GM23338 (cell line): ENCODE measurements at regions not wholly inside any gene's neighbourhood (a gene's known extent, or its start where the extent isn't known, plus 50 kb on each side); places are given as distances from the start of the nearest gene placed in this dataset.

ENCODE experiments used
- ATAC-seq: fragments of 200-7000 bp; cut with Tn5 transposase; 3 replicates; pipeline ENCODE4 v1.9.1; 2020
- DNase-seq: peaks from one replicate; pipeline ENCODE4 v3.0.0-alpha.2; 2015; ENCODE audit warnings: low spot score
- H2AFZ ChIP-seq: fragments of 200-600 bp; sonication (generic); 2 replicates; pipeline ENCODE4 v1.8.0; 2016; ENCODE audit warnings: antibody characterized with exemption, mild to moderate bottlenecking, moderate library complexity
- H3F3A ChIP-seq: fragments of 200-600 bp; sonication (generic); replicated peaks from 2 replicates; pipeline ENCODE4 v1.8.0; 2017; ENCODE audit warnings: antibody characterized with exemption, mixed run types, low read depth
- H3K27ac ChIP-seq: fragments of 200-600 bp; sonication (generic); 2 replicates; pipeline ENCODE4 v1.6.1; 2016; ENCODE audit warnings: low read depth
- H3K27me3 ChIP-seq: fragments of 200-600 bp; sonication (generic); 2 replicates; pipeline ENCODE4 v1.8.0; 2016; ENCODE audit warnings: mild to moderate bottlenecking, mixed run types, moderate library complexity; ENCODE audit not compliant: insufficient read depth
- H3K36me3 ChIP-seq: fragments of 200-600 bp; sonication (generic); 2 replicates; pipeline ENCODE4 v1.8.0; 2016; ENCODE audit warnings: mild to moderate bottlenecking; ENCODE audit not compliant: insufficient read depth
- H3K4me1 ChIP-seq: fragments of 200-600 bp; sonication (generic); 2 replicates; pipeline ENCODE4 v1.8.0; 2016; ENCODE audit warnings: mild to moderate bottlenecking, moderate library complexity; ENCODE audit not compliant: insufficient read depth
- H3K4me2 ChIP-seq: fragments of 200-600 bp; sonication (generic); 2 replicates; pipeline ENCODE4 v1.7.1; 2017; ENCODE audit warnings: mixed run types
- H3K4me3 ChIP-seq: fragments of 200-600 bp; sonication (generic); 2 replicates; pipeline ENCODE4 v1.6.1; 2016; ENCODE audit warnings: mixed run types
- H3K79me2 ChIP-seq: fragments of 200-600 bp; sonication (generic); replicated peaks from 2 replicates; pipeline ENCODE4 v1.8.0; 2017; ENCODE audit warnings: mild to moderate bottlenecking; ENCODE audit not compliant: insufficient read depth
- H3K9me2 ChIP-seq: fragments of 200-600 bp; sonication (generic); 2 replicates; pipeline ENCODE4 v1.8.0; 2017; ENCODE audit not compliant: insufficient read depth
- H4K20me1 ChIP-seq: fragments of 200-600 bp; sonication (generic); replicated peaks from 2 replicates; pipeline ENCODE4 v1.8.0; 2017; ENCODE audit warnings: mild to moderate bottlenecking; ENCODE audit not compliant: insufficient read depth
- H3K27ac Mint-ChIP-seq: 2 replicates; pipeline ENCODE4 v1.8.0; 2020; ENCODE audit warnings: inconsistent platforms, mild to moderate bottlenecking, moderate library complexity, mixed read lengths
- H3K27me3 Mint-ChIP-seq: 3 replicates; pipeline ENCODE4 v1.8.0; 2022; ENCODE audit warnings: low read depth, mild to moderate bottlenecking, moderate library complexity, mixed read lengths, inconsistent platforms; ENCODE audit not compliant: insufficient read depth, poor library complexity
- H3K36me3 Mint-ChIP-seq: 3 replicates; pipeline ENCODE4 v1.8.0; 2021; ENCODE audit warnings: low read depth, mild to moderate bottlenecking, inconsistent platforms, moderate library complexity, mixed read lengths
- H3K4me1 Mint-ChIP-seq: 3 replicates; pipeline ENCODE4 v1.8.0; 2020; ENCODE audit warnings: mild to moderate bottlenecking, inconsistent platforms, mixed read lengths
- H3K4me3 Mint-ChIP-seq: 3 replicates; pipeline ENCODE4 v1.8.0; 2021; ENCODE audit warnings: moderate library complexity, mild to moderate bottlenecking, inconsistent platforms, mixed read lengths
- H3K9me3 Mint-ChIP-seq: 3 replicates; pipeline ENCODE4 v1.8.0; 2020; ENCODE audit warnings: moderate library complexity, mild to moderate bottlenecking, inconsistent platforms, mixed read lengths
- ETS1 ChIP-seq: IDR thresholded peaks from 2 replicates; pipeline ENCODE4 v1.6.1; 2016; ENCODE audit warnings: antibody characterized with exemption
- EZH2 ChIP-seq: fragments of 200-600 bp; sonication (generic); IDR thresholded peaks from one replicate; pipeline ENCODE4 v1.8.0; 2017; ENCODE audit warnings: antibody characterized with exemption, mild to moderate bottlenecking, low read depth; ENCODE audit not compliant: unreplicated experiment
- POLR2AphosphoS5 ChIP-seq: IDR thresholded peaks from 2 replicates; pipeline ENCODE4 v1.6.1; 2016; ENCODE audit warnings: antibody characterized with exemption, low read depth
- REST ChIP-seq: IDR thresholded peaks from one replicate; pipeline ENCODE4 v1.6.1; 2018; ENCODE audit warnings: antibody characterized with exemption; ENCODE audit not compliant: unreplicated experiment
- STAT1 ChIP-seq: IDR thresholded peaks from one replicate; pipeline ENCODE4 v1.6.1; 2016; ENCODE audit warnings: antibody characterized with exemption; ENCODE audit not compliant: unreplicated experiment
- ZNF114 ChIP-seq: fragments of 250-450 bp; sonication (Bioruptor Pico); IDR thresholded peaks from 2 replicates; pipeline ENCODE4 v1.5.0; 2020; ENCODE audit warnings: mild to moderate bottlenecking, moderate library complexity
- ZNF331 ChIP-seq: fragments of 250-450 bp; sonication (Bioruptor Pico); IDR thresholded peaks from 2 replicates; pipeline ENCODE4 v1.5.0; 2020; ENCODE audit warnings: low read depth, mild to moderate bottlenecking, moderate library complexity
- TF ChIP-seq, protein P1 (sequence below), 2 experiments: fragments of 200-600 bp in 1 of 2; sonication (generic) in 1 of 2; conservative IDR thresholded peaks; 2 replicates each; pipeline versions ENCODE4 v1.5.1 to v1.6.1; 2016 to 2017; ENCODE audit warnings: antibody characterized with exemption in 2 of 2, low read depth in 2 of 2, mild to moderate bottlenecking in 2 of 2, moderate library complexity in 1 of 2

GRCh38 chr12:63052696-63053095, 98.3 kb downstream of the AVPR1A start:
- no peak overlapping the region for H3K4me3 Mint-ChIP-seq
- Histone ChIP-seq H3K27ac (no peak overlapping the region), H4K20me1 (no peaks in the 10 kb centered on the region), H3K4me2 (no peak overlapping the region), H3K27me3 (no peaks in the 10 kb centered on the region), H3K79me2 (no peaks in the 10 kb centered on the region), H3K9me2 (no peaks in the 10 kb centered on the region), H3K4me3 (no peak overlapping the region), H3K4me1 (no peaks in the 10 kb centered on the region), H2AFZ (no peak overlapping the region), H3K36me3 (no peaks in the 10 kb centered on the region), H3F3A (no peaks in the 10 kb centered on the region)
- no peaks in the 10 kb centered on the region for H3K27me3 Mint-ChIP-seq
- no peak for ATAC-seq
- no peak for DNase-seq
- no peak for TF ChIP-seq POLR2AphosphoS5
- H3K27ac Mint-ChIP-seq = no peak overlapping the region
- no peaks in the 10 kb centered on the region for H3K36me3 Mint-ChIP-seq
- H3K4me1 Mint-ChIP-seq = peaks cover 4% of the 10 kb centered on the region; the same call in 1 of the 3 replicates
- no peaks in the 10 kb centered on the region for H3K9me3 Mint-ChIP-seq

- H4K20me1 ChIP-seq = no peaks in the 10 kb centered on the region
- no peak overlapping the region for H3K4me2 ChIP-seq
- no peak for TF ChIP-seq REST
- TF ChIP-seq, protein P1, sequence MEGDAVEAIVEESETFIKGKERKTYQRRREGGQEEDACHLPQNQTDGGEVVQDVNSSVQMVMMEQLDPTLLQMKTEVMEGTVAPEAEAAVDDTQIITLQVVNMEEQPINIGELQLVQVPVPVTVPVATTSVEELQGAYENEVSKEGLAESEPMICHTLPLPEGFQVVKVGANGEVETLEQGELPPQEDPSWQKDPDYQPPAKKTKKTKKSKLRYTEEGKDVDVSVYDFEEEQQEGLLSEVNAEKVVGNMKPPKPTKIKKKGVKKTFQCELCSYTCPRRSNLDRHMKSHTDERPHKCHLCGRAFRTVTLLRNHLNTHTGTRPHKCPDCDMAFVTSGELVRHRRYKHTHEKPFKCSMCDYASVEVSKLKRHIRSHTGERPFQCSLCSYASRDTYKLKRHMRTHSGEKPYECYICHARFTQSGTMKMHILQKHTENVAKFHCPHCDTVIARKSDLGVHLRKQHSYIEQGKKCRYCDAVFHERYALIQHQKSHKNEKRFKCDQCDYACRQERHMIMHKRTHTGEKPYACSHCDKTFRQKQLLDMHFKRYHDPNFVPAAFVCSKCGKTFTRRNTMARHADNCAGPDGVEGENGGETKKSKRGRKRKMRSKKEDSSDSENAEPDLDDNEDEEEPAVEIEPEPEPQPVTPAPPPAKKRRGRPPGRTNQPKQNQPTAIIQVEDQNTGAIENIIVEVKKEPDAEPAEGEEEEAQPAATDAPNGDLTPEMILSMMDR (conservative IDR thresholded peaks at IDR 0.05; ENCODE audit: low read depth in 2 of 2) = no peak
- no peak for TF ChIP-seq ETS1
- TF ChIP-seq ZNF331 (CRISPR knock-in tag) = no peak
- no peak for TF ChIP-seq ZNF114 (CRISPR knock-in tag)
- no peak for TF ChIP-seq STAT1
- TF ChIP-seq EZH2 = no peak
- Mint-ChIP-seq H3K9me3 (no peaks in the 10 kb centered on the region), H3K27ac (no peak overlapping the region), H3K27me3 (no peaks in the 10 kb centered on the region), H3K4me1 (no peaks in the 10 kb centered on the region), H3K36me3 (no peaks in the 10 kb centered on the region), H3K4me3 (no peak overlapping the region)
- no peaks in the 10 kb centered on the region for H3K4me1 ChIP-seq
- H3K27ac ChIP-seq = no peak overlapping the region
- no peak for DNase-seq
- no peak for ATAC-seq
- no peaks in the 10 kb centered on the region for H3K36me3 ChIP-seq
- H3K79me2 ChIP-seq = no peaks in the 10 kb centered on the region
- no peak overlapping the region for H3K4me3 ChIP-seq
- no peaks in the 10 kb centered on the region for H3K27me3 ChIP-seq
- no peaks in the 10 kb centered on the region for H3F3A ChIP-seq
- H3K9me2 ChIP-seq = peaks cover 5% of the 10 kb centered on the region; the same call in 1 of the 2 replicates
- no peak overlapping the region for H2AFZ ChIP-seq
These were observed 103.9 kb downstream of the AVPR1A start for GRCh38 chr12:63047146-63047545.
